T-cell (primary cell): ENCODE measurements at regions not wholly inside any gene's neighbourhood (a gene's known extent, or its start where the extent isn't known, plus 50 kb on each side); places are given as distances from the start of the nearest gene placed in this dataset.

ENCODE experiments used
- ATAC-seq, 4 experiments: fragments of 200-7000 bp in 3 of 4; fragments of 150-1000 bp in 1 of 4; cut with Tn5 transposase; replicated peaks in 1 of 4; 1 replicate in 3 of 4; 2 replicates in 1 of 4; pipeline ENCODE4 v1.10.0; 2021; ENCODE audit warnings: moderate library complexity in 3 of 4, mild to moderate bottlenecking in 2 of 4, moderate number of reproducible peaks in 1 of 4
- CTCF ChIA-PET, 2 donors: fragments of 300-600 bp; sonication (Branson Sonifier 250); formaldehyde crosslinking; loops; one replicate each; lab custom pipeline; 2022; ENCODE audit warnings: antibody characterized with exemption in 2 of 2; lab: Charles Lee
- POLR2A ChIA-PET, 2 donors: fragments of 300-600 bp; sonication (Branson Sonifier 250); formaldehyde crosslinking; loops; one replicate each; lab custom pipeline; 2022; ENCODE audit warnings: antibody characterized with exemption in 2 of 2; lab: Charles Lee
- DNase-seq, 35 experiments: peaks; one replicate each; pipeline versions ENCODE4 v3.0.0 to v3.0.0-alpha.2; 2013 to 2023
- H3K27ac ChIP-seq: one replicate; pipeline ENCODE4 v1.5.1; 2013; ENCODE audit warnings: low read length
- H3K27me3 ChIP-seq, 2 experiments: replicated peaks in 1 of 2; 1 replicate in 1 of 2; 2 replicates in 1 of 2; pipeline versions ENCODE4 v1.6.1 to v1.7.0; 2013; ENCODE audit warnings: low read length in 1 of 2, mixed read lengths in 1 of 2; ENCODE audit not compliant: control insufficient read depth in 2 of 2, insufficient read depth in 2 of 2; ENCODE audit errors: extremely low read depth in 1 of 2
- H3K36me3 ChIP-seq, 2 donors: 1 replicate in 1 of 2; 2 replicates in 1 of 2; pipeline versions ENCODE4 v1.6.1 to v1.7.0; 2013; ENCODE audit warnings: low read length in 1 of 2; ENCODE audit not compliant: control insufficient read depth in 2 of 2, insufficient read depth in 1 of 2; ENCODE audit errors: extremely low read depth in 1 of 2
- H3K4me1 ChIP-seq, 2 experiments: 1 replicate in 1 of 2; 2 replicates in 1 of 2; pipeline versions ENCODE4 v1.6.1 to v1.7.0; 2013; ENCODE audit warnings: low read length in 2 of 2, mixed read lengths in 1 of 2; ENCODE audit not compliant: insufficient read depth in 2 of 2, control insufficient read depth in 1 of 2; ENCODE audit errors: extremely low read depth in 1 of 2
- H3K4me3 ChIP-seq, 2 donors: 1 replicate in 1 of 2; 2 replicates in 1 of 2; pipeline versions ENCODE4 v1.5.1 to v1.7.0; 2013; ENCODE audit warnings: mild to moderate bottlenecking in 2 of 2, low read length in 1 of 2, moderate library complexity in 1 of 2; ENCODE audit not compliant: control insufficient read depth in 1 of 2; ENCODE audit errors: extremely low read depth in 1 of 2
- H3K9me3 ChIP-seq: 2 replicates; pipeline ENCODE4 v1.7.0; 2013
- H3K27ac Mint-ChIP-seq, 2 donors: one replicate each; pipeline ENCODE4 v1.8.0; 2020 to 2021; ENCODE audit warnings: mild to moderate bottlenecking in 2 of 2, mixed read lengths in 2 of 2
- H3K27me3 Mint-ChIP-seq, 2 donors: one replicate each; pipeline ENCODE4 v1.8.0; 2021 to 2022; ENCODE audit warnings: mixed read lengths in 2 of 2
- H3K36me3 Mint-ChIP-seq: one replicate; pipeline ENCODE4 v1.8.0; 2021; ENCODE audit warnings: mixed read lengths
- H3K4me1 Mint-ChIP-seq, 3 donors: one replicate each; pipeline ENCODE4 v1.8.0; 2020 to 2022; ENCODE audit warnings: mixed read lengths in 3 of 3, mild to moderate bottlenecking in 1 of 3
- H3K4me3 Mint-ChIP-seq, 3 donors: one replicate each; pipeline ENCODE4 v1.8.0; 2020 to 2022; ENCODE audit warnings: mild to moderate bottlenecking in 3 of 3, mixed read lengths in 3 of 3, moderate library complexity in 3 of 3
- H3K9me3 Mint-ChIP-seq, 3 donors: one replicate each; pipeline ENCODE4 v1.8.0; 2020 to 2022; ENCODE audit warnings: mixed read lengths in 3 of 3
- WGBS: methylation state at CpG from one replicate; pipeline ENCODE4 v1.1.5; 2013; ENCODE audit warnings: missing lambda C conversion rate; ENCODE audit not compliant: insufficient coverage; 5-methylcytosine and 5-hydroxymethylcytosine counted together

DNA sequence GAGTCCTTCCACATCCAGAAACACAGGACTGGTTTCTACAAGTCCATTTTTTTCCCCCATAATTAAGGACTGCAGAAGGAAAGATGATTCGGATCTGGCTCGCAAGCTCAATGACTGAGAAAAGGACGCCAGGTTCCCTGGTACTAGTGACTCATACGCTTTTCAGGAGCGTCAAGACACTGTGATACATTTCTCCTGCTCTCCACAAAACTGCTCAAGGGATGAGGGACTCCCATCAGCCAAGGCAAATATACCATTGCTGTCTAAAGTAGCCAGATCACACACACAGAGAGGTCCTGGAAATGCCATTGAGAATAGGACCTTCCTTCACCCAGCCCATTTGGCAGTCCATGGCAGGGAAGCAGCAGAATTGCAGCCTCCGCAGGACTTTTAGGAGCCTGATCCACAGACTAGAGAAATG lies 253.6 kb upstream of the IRF2BP2 start:
- CTCF ChIA-PET, result no interaction called here
- no peak overlapping the region for H3K27ac ChIP-seq
- H3K36me3 Mint-ChIP-seq, result no peaks in the 10 kb centered on the region
- no peak overlapping the region for H3K4me3 Mint-ChIP-seq
- H3K4me1 ChIP-seq, result peaks cover 0 to 11% of the 10 kb centered on the region in 2 experiments
- DNase-seq, result no peak
- WGBS, result 92% methylated on average over 5 of the region's 6 CpGs
- H3K4me3 ChIP-seq, result no peak overlapping the region
- POLR2A ChIA-PET, result no interaction called here
- H3K9me3 ChIP-seq, result no peaks in the 10 kb centered on the region
- no peaks in the 10 kb centered on the region for H3K9me3 Mint-ChIP-seq
- H3K27me3 ChIP-seq, result peaks cover 0 to 4% of the 10 kb centered on the region in 2 experiments
- no peaks in the 10 kb centered on the region for H3K27me3 Mint-ChIP-seq
- H3K4me1 Mint-ChIP-seq, result peaks cover 6 to 17% (median 12%) of the 10 kb centered on the region in 3 donors
- H3K27ac Mint-ChIP-seq, result no peak overlapping the region
- no peaks in the 10 kb centered on the region for H3K36me3 ChIP-seq
- no peak for ATAC-seq

DNA sequence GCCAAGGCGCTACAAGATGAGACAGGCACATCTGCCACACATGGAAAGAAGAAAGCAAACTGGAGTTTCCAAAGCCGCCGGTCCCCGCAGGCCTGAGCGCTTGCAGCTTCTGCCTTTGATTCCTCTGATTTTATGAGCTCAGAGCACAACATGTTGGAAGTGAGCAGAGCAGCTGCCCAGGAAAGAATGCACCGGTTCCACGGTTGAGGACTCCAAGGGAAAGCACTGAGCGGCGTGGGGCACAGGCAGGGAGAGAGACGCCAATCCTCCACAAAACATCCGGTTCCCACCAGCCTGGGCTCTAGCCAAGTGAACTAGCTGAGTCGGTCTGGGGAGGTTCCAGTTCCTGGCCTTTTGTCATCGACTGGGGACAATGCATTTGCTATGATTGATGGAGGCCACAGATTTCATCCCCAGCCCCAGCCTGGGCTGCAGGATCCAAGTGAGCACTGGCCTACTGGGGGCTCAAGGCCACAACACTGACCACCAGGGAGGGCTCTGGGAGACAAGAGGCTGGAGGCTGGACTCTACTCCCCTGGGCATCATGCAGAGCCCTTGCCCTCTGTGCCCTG lies 253.1 kb upstream of the IRF2BP2 start:
- peaks cover 0 to 4% of the 10 kb centered on the region in 2 experiments for H3K27me3 ChIP-seq
- H3K27ac ChIP-seq, result no peak overlapping the region
- no peak overlapping the region for H3K4me3 Mint-ChIP-seq
- no peaks in the 10 kb centered on the region for H3K36me3 Mint-ChIP-seq
- peaks cover 6 to 17% (median 12%) of the 10 kb centered on the region in 3 donors for H3K4me1 Mint-ChIP-seq
- ChIA-PET POLR2A (no interaction called here), CTCF (no interaction called here)
- no peaks in the 10 kb centered on the region for H3K9me3 Mint-ChIP-seq
- peaks cover 0 to 11% of the 10 kb centered on the region in 2 experiments for H3K4me1 ChIP-seq
- no peaks in the 10 kb centered on the region for H3K9me3 ChIP-seq
- no peaks in the 10 kb centered on the region for H3K27me3 Mint-ChIP-seq
- no peak overlapping the region for H3K27ac Mint-ChIP-seq
- H3K4me3 ChIP-seq, result no peak overlapping the region
- DNase-seq (no peak), ATAC-seq (no peak)
- 80% methylated on average over 12 of the region's 13 CpGs for WGBS
- no peaks in the 10 kb centered on the region for H3K36me3 ChIP-seq

DNA sequence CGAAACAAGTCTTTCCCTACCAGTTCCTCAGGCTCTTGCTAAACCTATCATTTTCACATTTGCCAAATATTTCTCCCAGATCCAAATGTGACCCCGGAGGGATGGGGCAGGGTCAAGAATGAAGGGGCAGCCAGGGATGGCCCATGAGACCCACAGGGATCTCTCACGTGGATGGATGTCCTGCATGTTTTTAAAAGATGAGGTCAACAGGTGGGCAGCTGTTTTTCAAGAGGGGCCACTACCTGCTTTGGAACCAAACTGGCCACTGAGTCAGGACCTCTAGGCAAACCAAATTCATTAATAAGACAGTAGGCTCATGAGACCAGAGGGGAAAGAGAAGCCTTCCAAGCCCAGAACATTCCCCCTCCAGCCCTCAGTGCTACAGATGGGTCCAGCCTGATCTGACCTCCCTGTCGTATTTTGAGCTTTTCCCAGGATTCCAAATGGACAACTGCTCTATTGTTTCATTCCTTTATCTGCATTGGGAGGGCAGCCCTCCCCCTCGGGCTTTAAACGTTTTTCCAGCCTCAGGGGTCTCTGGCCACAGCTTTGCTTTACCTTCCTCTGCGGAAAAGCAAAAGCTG lies 252.5 kb upstream of the IRF2BP2 start:
- peaks cover 6 to 17% (median 12%) of the 10 kb centered on the region in 3 donors for H3K4me1 Mint-ChIP-seq
- no peak overlapping the region for H3K4me3 Mint-ChIP-seq
- WGBS, result 88% methylated on average over 6 of the region's 7 CpGs
- DNase-seq (no peak), ATAC-seq (no peak)
- H3K27me3 Mint-ChIP-seq, result no peaks in the 10 kb centered on the region
- Histone ChIP-seq H3K4me1 (peaks cover 0 to 11% of the 10 kb centered on the region in 2 experiments), H3K36me3 (no peaks in the 10 kb centered on the region), H3K27ac (no peak overlapping the region), H3K27me3 (peaks cover 0 to 4% of the 10 kb centered on the region in 2 experiments), H3K4me3 (no peak overlapping the region), H3K9me3 (no peaks in the 10 kb centered on the region)
- H3K27ac Mint-ChIP-seq, result no peak overlapping the region
- H3K9me3 Mint-ChIP-seq, result no peaks in the 10 kb centered on the region
- H3K36me3 Mint-ChIP-seq, result no peaks in the 10 kb centered on the region
- ChIA-PET CTCF (no interaction called here), POLR2A (interaction anchor here in 1 of 2 donors (0.6 kb wide), 1 partner anchor 96 kb away, joined by 3 read pairs; no protein-coding TSS in a partner anchor)

DNA sequence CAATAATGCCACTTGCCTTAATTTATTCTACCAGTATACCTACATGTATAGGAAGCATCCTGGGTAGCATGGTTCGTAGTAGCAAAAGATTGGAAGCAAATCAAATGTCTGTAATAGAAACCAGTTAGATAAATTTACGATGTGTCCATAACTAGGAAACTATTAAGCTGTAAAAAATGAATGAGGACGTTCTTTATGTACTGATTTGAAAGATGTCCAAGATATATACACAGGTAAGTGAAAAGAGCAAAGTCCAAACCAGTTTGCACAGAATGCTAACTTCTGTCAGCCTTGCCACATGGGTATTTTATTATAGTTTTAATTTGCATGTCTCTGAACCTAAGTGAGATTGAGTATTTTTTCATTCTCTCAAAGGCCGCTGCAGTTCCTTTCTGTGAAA lies 251.8 kb upstream of the IRF2BP2 start:
- no peak for ATAC-seq
- 100% methylated on average over 1 of the region's 4 CpGs for WGBS
- CTCF ChIA-PET, result no interaction called here

DNA sequence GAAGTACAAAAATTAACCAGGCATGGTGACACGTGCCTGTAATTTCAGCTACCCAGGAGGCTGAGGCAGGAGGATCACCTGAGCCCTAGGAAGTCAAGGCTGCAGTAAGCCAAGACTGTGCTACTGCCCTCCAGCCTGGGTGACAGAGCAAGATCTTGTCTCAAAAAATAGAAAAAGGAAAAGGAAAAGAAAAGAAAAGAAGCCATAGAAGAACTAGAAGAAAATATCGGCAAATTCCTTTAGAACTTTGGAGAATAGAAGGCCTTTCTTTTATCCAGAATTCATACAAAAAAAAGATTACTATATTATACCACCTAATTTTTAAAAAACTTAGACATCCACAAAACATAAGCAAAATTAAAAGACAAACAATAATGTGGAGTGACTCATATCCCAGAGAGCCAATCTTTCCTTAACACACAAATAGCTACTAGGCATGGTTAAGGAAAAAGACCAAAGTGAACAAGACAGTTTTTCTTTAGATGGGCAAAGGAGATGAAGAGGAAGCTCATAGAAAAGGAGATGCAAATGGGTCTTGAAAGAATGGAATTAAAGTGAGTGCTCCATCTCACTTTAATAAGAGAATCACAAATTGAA lies 251.1 kb upstream of the IRF2BP2 start:
- Mint-ChIP-seq H3K4me3 (no peak overlapping the region), H3K27ac (no peak overlapping the region), H3K27me3 (no peaks in the 10 kb centered on the region), H3K36me3 (no peaks in the 10 kb centered on the region), H3K9me3 (no peaks in the 10 kb centered on the region), H3K4me1 (peaks cover 0 to 17% (median 2%) of the 10 kb centered on the region in 3 donors)
- Histone ChIP-seq H3K9me3 (no peaks in the 10 kb centered on the region), H3K27me3 (peaks cover 0 to 2% of the 10 kb centered on the region in 2 experiments), H3K4me1 (peaks cover 0 to 7% of the 10 kb centered on the region in 2 experiments), H3K27ac (no peak overlapping the region), H3K4me3 (no peak overlapping the region), H3K36me3 (no peaks in the 10 kb centered on the region)
- no peak for DNase-seq
- no peak for ATAC-seq
- ChIA-PET POLR2A (no interaction called here), CTCF (no interaction called here)
- no CpG with 5 or more reads among the region's 2 CpGs for WGBS

More for the DNA sequence above, 251.8 kb upstream of the IRF2BP2 start:
- H3K27me3 Mint-ChIP-seq, result no peaks in the 10 kb centered on the region
- Histone ChIP-seq H3K36me3 (no peaks in the 10 kb centered on the region), H3K27ac (no peak overlapping the region), H3K9me3 (no peaks in the 10 kb centered on the region), H3K4me3 (no peak overlapping the region), H3K4me1 (peaks cover 0 to 7% of the 10 kb centered on the region in 2 experiments), H3K27me3 (peaks cover 0 to 4% of the 10 kb centered on the region in 2 experiments)
- H3K27ac Mint-ChIP-seq, result no peak overlapping the region
- no peaks in the 10 kb centered on the region for H3K36me3 Mint-ChIP-seq
- H3K4me1 Mint-ChIP-seq, result peaks cover 2 to 17% (median 8%) of the 10 kb centered on the region in 3 donors
- H3K4me3 Mint-ChIP-seq, result no peak overlapping the region
- no peaks in the 10 kb centered on the region for H3K9me3 Mint-ChIP-seq
- POLR2A ChIA-PET, result no interaction called here
- no peak for DNase-seq

DNA sequence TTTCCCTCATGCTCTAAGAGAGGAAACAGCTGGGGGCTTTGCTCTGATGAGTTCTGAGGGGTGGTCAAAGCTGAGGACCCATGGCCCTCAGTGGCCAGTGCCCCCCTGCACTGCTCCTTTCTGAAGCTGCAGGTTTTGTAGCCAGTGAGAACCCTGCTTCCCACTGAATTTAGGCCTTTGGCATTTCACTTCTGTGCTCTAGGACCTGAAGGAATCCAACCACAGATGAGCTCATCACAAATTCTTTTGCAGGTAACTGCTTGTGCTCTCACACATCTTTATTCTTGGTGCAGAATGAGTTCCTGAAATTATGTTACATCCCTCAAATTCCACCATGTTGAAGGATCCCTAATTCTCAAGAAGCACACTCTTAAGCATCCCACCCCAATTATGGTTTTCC lies 248.7 kb upstream of the IRF2BP2 start:
- CTCF ChIA-PET, result no interaction called here
- POLR2A ChIA-PET, result no interaction called here
- no peaks in the 10 kb centered on the region for H3K36me3 ChIP-seq
- no peak overlapping the region for H3K27ac ChIP-seq
- Mint-ChIP-seq H3K27ac (no peak overlapping the region), H3K4me1 (peaks cover 2 to 15% (median 4%) of the 10 kb centered on the region in 3 donors), H3K27me3 (no peaks in the 10 kb centered on the region), H3K36me3 (no peaks in the 10 kb centered on the region), H3K4me3 (no peak overlapping the region), H3K9me3 (no peaks in the 10 kb centered on the region)
- no peaks in the 10 kb centered on the region for H3K9me3 ChIP-seq
- no peak overlapping the region for H3K4me3 ChIP-seq
- DNase-seq, result no peak
- no peak for ATAC-seq
- H3K4me1 ChIP-seq, result peaks cover 0 to 7% of the 10 kb centered on the region in 2 experiments
- peaks cover 0 to 2% of the 10 kb centered on the region in 2 experiments for H3K27me3 ChIP-seq
